GM03348 (cell line): ENCODE measurements at regions not wholly inside any gene's neighbourhood (a gene's known extent, or its start where the extent isn't known, plus 50 kb on each side); places are given as distances from the start of the nearest gene placed in this dataset.
"Not testable (repeated sequence)": the region's sequence is repeated elsewhere in the genome, so short reads cannot be mapped to it uniquely, and the experiment has no call there.

Experiments
- DNase-seq: peaks from one replicate; pipeline ENCODE4 v3.0.0; 2012; ENCODE audit warnings: low spot score

- peak; percentile 7 for DNase-seq
Measured at GRCh38 chr3:175956964-175957363, 1097.8 kb downstream of the NAALADL2 start.

- peak; percentile 45 for DNase-seq
Measured at GRCh38 chr3:175951047-175951694, 1092.0 kb downstream of the NAALADL2 start.

- no peak for DNase-seq
Measured at GRCh38 chr3:175948041-175948440, 1088.9 kb downstream of the NAALADL2 start.

GRCh38 chr3:175941352-175941751, 1082.2 kb downstream of the NAALADL2 start:
- no peak for DNase-seq

GRCh38 chr3:175940881-175941280, 1081.7 kb downstream of the NAALADL2 start:
- DNase-seq, result no peak

- DNase-seq, result peak; percentile 12
Measured at GRCh38 chr3:175940243-175940642, 1081.1 kb downstream of the NAALADL2 start.

GRCh38 chr3:175937367-175937766, 1078.2 kb downstream of the NAALADL2 start:
- not testable (repeated sequence) for DNase-seq

- no peak for DNase-seq
Measured at GRCh38 chr3:175932586-175932985, 1073.5 kb downstream of the NAALADL2 start.

- DNase-seq, result no peak
Measured at GRCh38 chr3:175919133-175919532, 1060.0 kb downstream of the NAALADL2 start.

- peak; percentile 11 for DNase-seq
Measured at GRCh38 chr3:175916191-175916934, 1057.2 kb downstream of the NAALADL2 start.

GRCh38 chr3:175914785-175915184, 1055.7 kb downstream of the NAALADL2 start:
- no peak for DNase-seq

GRCh38 chr3:175913286-175913685, 1054.2 kb downstream of the NAALADL2 start:
- no peak for DNase-seq

GRCh38 chr3:175911937-175912336, 1052.8 kb downstream of the NAALADL2 start:
- DNase-seq, result no peak

- DNase-seq, result no peak
Measured at GRCh38 chr3:175902226-175902625, 1043.1 kb downstream of the NAALADL2 start.

GRCh38 chr3:175898194-175898593, 1039.1 kb downstream of the NAALADL2 start:
- peak; percentile 10 for DNase-seq

GRCh38 chr3:175896655-175897054, 1037.5 kb downstream of the NAALADL2 start:
- DNase-seq, result no peak

- no peak for DNase-seq
Measured at GRCh38 chr3:175895731-175896130, 1036.6 kb downstream of the NAALADL2 start.

GRCh38 chr3:175893566-175893965, 1034.4 kb downstream of the NAALADL2 start:
- no peak for DNase-seq

GRCh38 chr3:175890066-175890465, 1030.9 kb downstream of the NAALADL2 start:
- no peak for DNase-seq

GRCh38 chr3:175885231-175885766, 1026.2 kb downstream of the NAALADL2 start:
- no peak for DNase-seq

- no peak for DNase-seq
Measured at GRCh38 chr3:175879417-175879816, 1020.3 kb downstream of the NAALADL2 start.

GRCh38 chr3:175869404-175869803, 1010.3 kb downstream of the NAALADL2 start:
- no peak for DNase-seq

GRCh38 chr3:175868626-175869025, 1009.5 kb downstream of the NAALADL2 start:
- no peak for DNase-seq
